Suprapubic skin (tissue), 4 donors: ENCODE measurements at regions not wholly inside any gene's neighbourhood (a gene's known extent, or its start where the extent isn't known, plus 50 kb on each side); places are given as distances from the start of the nearest gene placed in this dataset.

Source experiments
- EP300 ChIP-seq: sonication (generic); formaldehyde crosslinking; IDR thresholded peaks from one replicate; pipeline ENCODE4 v1.6.1; 2017; ENCODE audit warnings: antibody characterized with exemption
- POLR2A ChIP-seq, 2 donors: fragments of 450-650 bp; IDR thresholded peaks; one replicate each; pipeline ENCODE4 v1.6.1; 2017; ENCODE audit warnings: antibody characterized with exemption in 2 of 2, mild to moderate bottlenecking in 2 of 2, moderate library complexity in 2 of 2
- POLR2AphosphoS5 ChIP-seq, 3 donors: sonication (generic); formaldehyde crosslinking; IDR thresholded peaks; one replicate each; pipeline ENCODE4 v1.6.1; 2017; ENCODE audit warnings: antibody characterized with exemption in 3 of 3
- TF ChIP-seq, protein P1 (sequence below), 2 donors: fragments of 200-600 bp in 1 of 2; fragments of 450-650 bp in 1 of 2; sonication (generic) in 1 of 2; IDR thresholded peaks; one replicate each; pipeline ENCODE4 v1.5.1; 2016 to 2019; ENCODE audit warnings: antibody characterized with exemption in 2 of 2, mild to moderate bottlenecking in 1 of 2, moderate library complexity in 1 of 2

DNA sequence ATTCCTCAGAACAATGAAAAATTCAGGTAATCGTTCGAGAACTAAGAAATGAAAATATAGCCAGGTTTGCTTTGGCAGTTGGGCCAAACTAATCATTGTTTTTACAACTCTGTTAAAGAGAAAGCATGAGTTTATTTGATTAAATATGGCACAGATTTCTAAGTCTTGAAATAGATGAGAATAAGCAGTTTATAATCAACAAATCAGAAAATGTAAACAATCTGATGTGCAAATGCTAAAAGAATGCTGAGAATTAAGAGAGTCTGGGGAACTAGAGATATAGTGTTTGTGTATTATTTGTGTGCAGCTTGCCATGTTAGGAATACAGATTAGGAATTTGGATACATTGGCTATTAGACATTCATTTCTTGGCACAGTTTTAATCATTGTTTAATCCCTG lies 212.5 kb downstream of the TANC2 start:
- TF ChIP-seq, protein P1, sequence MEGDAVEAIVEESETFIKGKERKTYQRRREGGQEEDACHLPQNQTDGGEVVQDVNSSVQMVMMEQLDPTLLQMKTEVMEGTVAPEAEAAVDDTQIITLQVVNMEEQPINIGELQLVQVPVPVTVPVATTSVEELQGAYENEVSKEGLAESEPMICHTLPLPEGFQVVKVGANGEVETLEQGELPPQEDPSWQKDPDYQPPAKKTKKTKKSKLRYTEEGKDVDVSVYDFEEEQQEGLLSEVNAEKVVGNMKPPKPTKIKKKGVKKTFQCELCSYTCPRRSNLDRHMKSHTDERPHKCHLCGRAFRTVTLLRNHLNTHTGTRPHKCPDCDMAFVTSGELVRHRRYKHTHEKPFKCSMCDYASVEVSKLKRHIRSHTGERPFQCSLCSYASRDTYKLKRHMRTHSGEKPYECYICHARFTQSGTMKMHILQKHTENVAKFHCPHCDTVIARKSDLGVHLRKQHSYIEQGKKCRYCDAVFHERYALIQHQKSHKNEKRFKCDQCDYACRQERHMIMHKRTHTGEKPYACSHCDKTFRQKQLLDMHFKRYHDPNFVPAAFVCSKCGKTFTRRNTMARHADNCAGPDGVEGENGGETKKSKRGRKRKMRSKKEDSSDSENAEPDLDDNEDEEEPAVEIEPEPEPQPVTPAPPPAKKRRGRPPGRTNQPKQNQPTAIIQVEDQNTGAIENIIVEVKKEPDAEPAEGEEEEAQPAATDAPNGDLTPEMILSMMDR (IDR thresholded peaks at IDR 0.05): no peak
- TF ChIP-seq POLR2A (IDR thresholded peaks at IDR 0.05): no peak
- no peak for TF ChIP-seq POLR2AphosphoS5 (IDR thresholded peaks at IDR 0.05)
- no peak for TF ChIP-seq EP300
